Duodenal mucosa (tissue), 2 donors: ENCODE measurements at regions not wholly inside any gene's neighbourhood (a gene's known extent, or its start where the extent isn't known, plus 50 kb on each side); places are given as distances from the start of the nearest gene placed in this dataset.

Experiments
- H3K27ac ChIP-seq: one replicate; pipeline ENCODE4 v1.7.0; 2013; ENCODE audit warnings: low read depth, low read length
- H3K27me3 ChIP-seq, 2 donors: one replicate each; pipeline ENCODE4 v1.7.0; 2013; ENCODE audit warnings: low read length in 2 of 2, control low read depth in 1 of 2; ENCODE audit not compliant: insufficient read depth in 2 of 2, control insufficient read depth in 1 of 2
- H3K36me3 ChIP-seq, 2 donors: one replicate each; pipeline ENCODE4 v1.7.0; 2013; ENCODE audit warnings: low read length in 2 of 2, control low read depth in 1 of 2; ENCODE audit not compliant: insufficient read depth in 2 of 2, control insufficient read depth in 1 of 2
- H3K4me1 ChIP-seq, 2 donors: one replicate each; pipeline ENCODE4 v1.7.0; 2013; ENCODE audit warnings: low read length in 2 of 2, control low read depth in 1 of 2; ENCODE audit not compliant: insufficient read depth in 2 of 2, control insufficient read depth in 1 of 2
- H3K4me3 ChIP-seq, 2 donors: one replicate each; pipeline ENCODE4 v1.7.0; 2013; ENCODE audit warnings: low read length in 2 of 2, low read depth in 1 of 2
- H3K9ac ChIP-seq, 2 donors: one replicate each; pipeline ENCODE4 v1.7.0; 2013; ENCODE audit warnings: low read length in 2 of 2, low read depth in 1 of 2
- H3K9me3 ChIP-seq, 2 donors: one replicate each; pipeline ENCODE4 v1.7.0; 2013; ENCODE audit warnings: low read length in 2 of 2, control low read depth in 1 of 2; ENCODE audit not compliant: control insufficient read depth in 1 of 2

DNA sequence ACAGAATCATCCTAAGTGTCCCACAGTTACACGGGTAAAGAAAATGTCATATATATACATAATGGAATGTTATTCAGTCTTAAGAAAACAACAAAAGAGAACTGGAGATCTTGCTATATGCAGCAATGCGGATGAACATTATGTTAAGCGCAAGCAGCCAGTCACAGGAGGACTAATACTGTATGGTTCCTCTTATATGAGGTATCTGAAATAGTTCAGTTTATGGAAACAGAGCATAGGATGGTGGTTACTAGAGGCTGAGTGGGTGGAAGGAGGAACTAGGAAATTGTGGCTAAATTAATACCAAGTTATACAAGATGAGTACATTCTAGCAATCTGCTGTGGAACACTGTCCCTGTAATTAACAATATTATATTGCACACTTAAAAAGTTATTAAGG, 834.3 kb downstream of the KCNT2 start:
- Histone ChIP-seq H3K9me3 (no peaks in the 10 kb centered on the region), H3K36me3 (no peaks in the 10 kb centered on the region), H3K4me1 (no peaks in the 10 kb centered on the region), H3K9ac (no peak overlapping the region), H3K27ac (no peak overlapping the region), H3K27me3 (no peaks in the 10 kb centered on the region), H3K4me3 (no peak overlapping the region)

DNA sequence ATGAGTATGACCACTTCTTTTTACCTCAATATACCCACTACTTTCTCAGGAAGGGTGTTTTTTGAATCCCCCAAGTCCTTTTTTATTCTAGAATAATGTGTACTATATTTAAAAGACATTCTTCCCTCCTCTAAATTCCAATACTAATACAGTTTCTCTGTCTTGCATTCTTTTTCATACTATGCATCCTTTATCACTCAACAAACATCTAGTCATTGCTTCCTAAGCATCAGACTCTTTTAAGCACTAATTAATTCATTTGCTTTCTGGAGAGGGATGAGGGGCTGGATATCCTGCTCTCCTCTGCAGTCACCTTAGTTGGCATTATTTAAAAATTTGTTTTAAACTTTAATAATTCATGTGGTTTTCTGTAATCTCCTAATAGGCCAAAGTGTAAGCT, 838.8 kb downstream of the KCNT2 start:
- Histone ChIP-seq H3K36me3 (no peaks in the 10 kb centered on the region), H3K9me3 (no peaks in the 10 kb centered on the region), H3K27me3 (no peaks in the 10 kb centered on the region), H3K4me1 (no peaks in the 10 kb centered on the region), H3K4me3 (no peak overlapping the region), H3K27ac (no peak overlapping the region), H3K9ac (no peak overlapping the region)

DNA sequence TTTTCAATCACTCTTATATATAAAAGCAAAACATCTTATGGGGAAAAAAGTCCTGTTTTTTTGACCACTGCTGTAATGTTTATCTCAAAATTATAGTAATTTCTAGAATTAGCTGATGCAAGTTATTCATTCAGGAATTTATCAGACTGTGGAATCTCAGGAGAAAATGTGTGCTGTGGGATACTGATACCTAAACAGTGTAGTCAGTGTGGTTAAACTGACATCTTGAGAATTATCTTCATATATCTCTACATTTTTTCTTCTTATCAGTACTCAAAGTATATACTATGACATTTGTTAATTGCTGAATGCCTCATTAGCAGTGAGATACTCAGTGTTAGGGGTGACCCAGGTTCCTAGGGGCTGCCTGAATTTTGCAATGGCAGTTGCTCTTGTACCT, 839.3 kb downstream of the KCNT2 start:
- H3K4me3 ChIP-seq: no peak overlapping the region
- H3K9me3 ChIP-seq: no peaks in the 10 kb centered on the region
- H3K27ac ChIP-seq: no peak overlapping the region
- H3K36me3 ChIP-seq: no peaks in the 10 kb centered on the region
- H3K27me3 ChIP-seq: no peaks in the 10 kb centered on the region
- no peaks in the 10 kb centered on the region for H3K4me1 ChIP-seq
- H3K9ac ChIP-seq: no peak overlapping the region

DNA sequence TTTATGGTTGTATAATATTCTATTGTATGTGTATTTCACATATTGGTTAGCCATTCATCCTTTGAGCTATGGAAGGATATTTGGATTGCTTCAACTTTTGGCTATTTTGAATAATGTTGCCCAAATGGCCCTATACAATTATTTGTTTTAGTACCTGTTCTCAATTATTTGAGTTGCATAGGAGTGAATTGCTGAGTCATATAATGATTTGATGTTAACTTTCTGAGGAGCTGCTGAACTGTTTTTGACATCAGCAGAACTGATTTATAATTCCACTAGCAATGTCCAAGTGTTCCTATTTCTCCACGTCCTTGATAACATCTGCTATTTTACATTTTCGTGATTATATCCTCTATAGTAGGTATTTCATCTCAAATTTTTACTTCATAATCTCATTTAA, 839.9 kb downstream of the KCNT2 start:
- no peaks in the 10 kb centered on the region for H3K4me1 ChIP-seq
- H3K27ac ChIP-seq: no peak overlapping the region
- no peak overlapping the region for H3K9ac ChIP-seq
- no peaks in the 10 kb centered on the region for H3K27me3 ChIP-seq
- H3K4me3 ChIP-seq: no peak overlapping the region
- H3K9me3 ChIP-seq: no peaks in the 10 kb centered on the region
- no peaks in the 10 kb centered on the region for H3K36me3 ChIP-seq

DNA sequence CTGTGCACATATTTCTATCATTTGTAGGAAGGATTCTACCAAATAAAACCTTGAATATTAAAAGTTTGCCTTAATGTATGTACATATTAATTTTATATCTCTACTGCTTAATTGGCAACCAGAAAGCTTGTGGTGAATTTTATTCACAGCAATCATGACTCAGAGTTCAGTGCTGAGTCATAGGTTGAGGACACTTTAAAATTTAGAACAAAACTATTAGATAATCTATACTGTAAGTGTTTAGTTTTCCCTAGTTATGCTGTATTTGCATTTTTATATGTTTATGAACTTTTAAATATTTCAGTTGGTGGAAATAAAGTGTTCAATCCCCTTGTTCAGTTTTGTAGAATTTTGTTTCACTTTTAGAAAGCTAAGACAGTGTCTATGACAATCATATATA, 841.5 kb downstream of the KCNT2 start:
- Histone ChIP-seq H3K36me3 (no peaks in the 10 kb centered on the region), H3K9me3 (no peaks in the 10 kb centered on the region), H3K27me3 (no peaks in the 10 kb centered on the region), H3K4me3 (no peak overlapping the region), H3K27ac (no peak overlapping the region), H3K9ac (no peak overlapping the region), H3K4me1 (no peaks in the 10 kb centered on the region)

DNA sequence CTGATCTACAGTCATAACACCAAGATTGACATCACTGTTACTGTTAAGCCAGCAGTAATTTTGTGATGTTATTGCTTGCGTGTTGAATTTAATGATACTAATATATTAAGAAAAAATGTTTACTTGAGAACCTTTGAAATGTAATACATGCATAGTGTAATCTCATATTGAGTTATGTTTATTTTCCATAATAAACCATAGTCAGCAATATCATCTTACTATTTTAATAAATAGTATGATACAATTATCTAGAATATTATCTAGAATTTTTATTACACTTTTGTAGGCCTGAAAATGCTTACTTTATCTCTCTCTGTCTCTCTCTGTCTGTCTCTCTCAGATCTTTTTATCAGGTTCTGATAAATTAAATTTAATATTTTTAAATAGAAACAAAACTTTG, 843.1 kb downstream of the KCNT2 start:
- H3K4me3 ChIP-seq: no peak overlapping the region
- H3K27me3 ChIP-seq: no peaks in the 10 kb centered on the region
- H3K9me3 ChIP-seq: no peaks in the 10 kb centered on the region
- H3K36me3 ChIP-seq: no peaks in the 10 kb centered on the region
- H3K9ac ChIP-seq: no peak overlapping the region
- no peak overlapping the region for H3K27ac ChIP-seq
- H3K4me1 ChIP-seq: no peaks in the 10 kb centered on the region

DNA sequence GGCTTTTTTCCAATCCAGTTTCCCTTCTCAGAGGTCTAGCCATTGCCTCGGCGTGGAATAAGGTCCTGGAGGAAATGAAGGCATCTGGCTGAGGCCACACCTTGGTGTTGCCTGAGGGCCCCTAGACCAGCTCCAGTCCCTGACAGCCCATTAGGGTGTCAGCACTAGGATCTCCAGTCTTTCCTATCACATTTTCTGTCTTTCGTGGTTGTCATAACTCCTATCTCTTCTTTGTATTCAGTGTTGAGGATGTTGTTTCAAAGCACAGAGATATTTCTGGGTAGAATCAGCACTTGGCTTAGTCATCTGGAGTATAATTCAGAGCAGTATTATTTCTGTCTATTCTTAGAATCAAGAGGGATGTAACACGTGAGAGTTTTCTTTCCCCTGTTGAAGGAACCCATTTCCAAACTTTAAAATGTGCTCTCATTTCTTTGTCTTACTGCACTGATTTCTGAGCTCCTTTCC, 844.3 kb downstream of the KCNT2 start:
- no peaks in the 10 kb centered on the region for H3K9me3 ChIP-seq
- no peaks in the 10 kb centered on the region for H3K36me3 ChIP-seq
- H3K27ac ChIP-seq: no peak overlapping the region
- no peak overlapping the region for H3K9ac ChIP-seq
- H3K27me3 ChIP-seq: no peaks in the 10 kb centered on the region
- H3K4me3 ChIP-seq: no peak overlapping the region
- H3K4me1 ChIP-seq: no peaks in the 10 kb centered on the region

DNA sequence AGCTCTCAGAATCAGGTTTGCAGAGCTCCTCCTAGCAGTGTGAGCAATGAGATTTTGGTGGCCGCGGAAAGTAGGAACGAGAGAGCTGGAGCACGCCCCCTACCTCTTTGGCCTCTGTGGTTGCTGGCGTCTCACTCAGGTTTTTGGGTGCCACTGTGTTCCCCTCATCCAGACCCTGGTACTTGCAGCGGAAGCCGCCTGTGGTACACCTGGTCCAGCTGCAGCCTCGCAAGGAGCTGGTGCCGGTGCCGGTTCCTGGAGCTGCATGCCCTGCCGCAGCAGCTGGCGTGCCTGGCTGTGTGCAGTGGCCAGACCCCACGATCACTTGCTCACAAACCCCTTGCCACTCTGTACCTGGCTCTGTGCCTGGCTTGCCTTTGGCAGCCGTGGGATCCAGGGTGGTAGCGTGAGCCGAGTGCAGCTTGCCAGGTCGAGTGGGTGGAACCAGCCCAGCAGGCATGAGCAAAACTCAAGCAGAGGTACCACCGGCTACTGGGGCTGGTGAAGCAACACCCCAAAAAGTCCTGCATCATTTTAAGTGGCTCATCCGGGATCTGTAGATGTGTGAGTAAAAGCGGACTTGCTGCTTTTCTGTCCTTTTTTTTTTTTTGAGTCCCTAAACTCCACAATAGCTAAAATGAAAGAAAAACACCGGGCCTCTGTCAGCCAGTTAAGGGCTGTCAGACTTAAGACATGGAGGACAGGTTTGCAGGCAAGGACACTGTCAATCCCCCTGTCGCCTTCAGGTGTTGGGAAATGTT, 844.9 kb downstream of the KCNT2 start:
- Histone ChIP-seq H3K9me3 (no peaks in the 10 kb centered on the region), H3K36me3 (no peaks in the 10 kb centered on the region), H3K27ac (no peak overlapping the region), H3K27me3 (no peaks in the 10 kb centered on the region), H3K9ac (no peak overlapping the region), H3K4me1 (no peaks in the 10 kb centered on the region), H3K4me3 (no peak overlapping the region)

DNA sequence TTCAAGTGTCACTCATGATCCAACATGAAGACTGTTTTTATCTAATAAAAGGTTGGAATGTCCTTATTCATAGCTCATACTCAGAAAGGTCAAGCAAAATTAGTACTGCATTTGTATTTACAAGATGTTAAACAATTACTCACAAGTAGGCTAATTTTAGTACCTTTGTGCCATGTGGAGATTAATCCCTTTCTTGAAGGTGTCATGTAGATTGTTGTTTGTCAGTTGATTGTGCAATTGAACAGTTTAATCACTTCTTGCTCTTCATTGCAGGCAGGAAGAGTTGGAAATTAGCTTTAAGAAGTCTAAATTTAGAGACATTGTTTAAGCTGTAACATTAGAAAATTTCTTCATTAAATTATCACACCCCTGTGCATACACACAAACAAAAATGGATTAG, 847.1 kb downstream of the KCNT2 start:
- Histone ChIP-seq H3K4me3 (no peak overlapping the region), H3K36me3 (no peaks in the 10 kb centered on the region), H3K27ac (no peak overlapping the region), H3K9me3 (no peaks in the 10 kb centered on the region), H3K9ac (no peak overlapping the region), H3K4me1 (no peaks in the 10 kb centered on the region), H3K27me3 (no peaks in the 10 kb centered on the region)

DNA sequence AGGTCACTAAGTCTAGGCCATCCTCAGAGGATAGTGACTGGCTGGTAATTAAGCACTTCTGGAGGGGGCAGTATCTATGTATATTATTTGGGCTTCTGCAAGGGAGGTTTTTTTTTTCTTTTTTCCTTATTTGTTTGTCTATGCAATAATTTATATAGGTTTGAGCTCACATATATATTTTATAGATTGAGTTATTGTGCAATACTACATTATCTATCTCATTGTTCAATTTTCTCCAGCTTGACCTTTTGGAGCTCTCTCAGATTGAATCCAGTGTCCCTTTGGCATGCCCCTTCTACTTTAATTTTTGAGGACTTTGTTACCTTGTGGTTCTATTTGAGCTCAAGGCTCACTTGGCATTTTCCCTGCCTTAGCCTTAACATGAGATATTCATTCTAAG, 852.1 kb downstream of the KCNT2 start:
- no peaks in the 10 kb centered on the region for H3K9me3 ChIP-seq
- H3K36me3 ChIP-seq: no peaks in the 10 kb centered on the region
- no peak overlapping the region for H3K27ac ChIP-seq
- no peak overlapping the region for H3K9ac ChIP-seq
- H3K4me3 ChIP-seq: no peak overlapping the region
- H3K4me1 ChIP-seq: no peaks in the 10 kb centered on the region
- no peaks in the 10 kb centered on the region for H3K27me3 ChIP-seq

DNA sequence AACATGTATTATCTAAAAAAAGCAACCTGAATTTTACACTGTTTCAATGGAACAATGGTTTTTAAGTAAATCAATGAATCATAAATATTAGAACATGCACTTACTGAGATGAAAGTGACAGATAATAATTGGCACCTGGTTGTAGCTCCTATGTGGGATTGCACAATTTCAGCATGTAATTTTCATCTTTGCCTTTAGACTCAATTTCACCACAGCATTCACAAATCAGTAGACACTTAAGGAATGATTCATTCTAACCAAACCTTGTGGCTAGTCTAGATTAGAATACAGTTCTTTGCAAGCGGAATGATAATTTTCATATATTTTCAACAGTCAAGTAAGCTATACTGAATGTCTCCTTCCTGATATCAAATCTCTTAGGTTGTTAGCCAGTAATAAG, 853.4 kb downstream of the KCNT2 start:
- H3K9me3 ChIP-seq: no peaks in the 10 kb centered on the region
- H3K4me3 ChIP-seq: no peak overlapping the region
- no peaks in the 10 kb centered on the region for H3K4me1 ChIP-seq
- no peaks in the 10 kb centered on the region for H3K36me3 ChIP-seq
- H3K27ac ChIP-seq: no peak overlapping the region
- H3K9ac ChIP-seq: no peak overlapping the region
- H3K27me3 ChIP-seq: no peaks in the 10 kb centered on the region
